GM23338 (cell line): ENCODE measurements at regions not wholly inside any gene's neighbourhood (a gene's known extent, or its start where the extent isn't known, plus 50 kb on each side); places are given as distances from the start of the nearest gene placed in this dataset.
A peak's percentile ranks its signal among the peaks of the same experiment; 100 is the strongest.
"Not testable (repeated sequence)": the region's sequence is repeated elsewhere in the genome, so short reads cannot be mapped to it uniquely, and the experiment has no call there.

ENCODE experiments used
- ATAC-seq: fragments of 200-7000 bp; cut with Tn5 transposase; 3 replicates; pipeline ENCODE4 v1.9.1; 2020
- DNase-seq: peaks from one replicate; pipeline ENCODE4 v3.0.0-alpha.2; 2015; ENCODE audit warnings: low spot score
- H2AFZ ChIP-seq: fragments of 200-600 bp; sonication (generic); 2 replicates; pipeline ENCODE4 v1.8.0; 2016; ENCODE audit warnings: antibody characterized with exemption, mild to moderate bottlenecking, moderate library complexity
- H3F3A ChIP-seq: fragments of 200-600 bp; sonication (generic); replicated peaks from 2 replicates; pipeline ENCODE4 v1.8.0; 2017; ENCODE audit warnings: antibody characterized with exemption, mixed run types, low read depth
- H3K27ac ChIP-seq: fragments of 200-600 bp; sonication (generic); 2 replicates; pipeline ENCODE4 v1.6.1; 2016; ENCODE audit warnings: low read depth
- H3K27me3 ChIP-seq: fragments of 200-600 bp; sonication (generic); 2 replicates; pipeline ENCODE4 v1.8.0; 2016; ENCODE audit warnings: mild to moderate bottlenecking, mixed run types, moderate library complexity; ENCODE audit not compliant: insufficient read depth
- H3K36me3 ChIP-seq: fragments of 200-600 bp; sonication (generic); 2 replicates; pipeline ENCODE4 v1.8.0; 2016; ENCODE audit warnings: mild to moderate bottlenecking; ENCODE audit not compliant: insufficient read depth
- H3K4me1 ChIP-seq: fragments of 200-600 bp; sonication (generic); 2 replicates; pipeline ENCODE4 v1.8.0; 2016; ENCODE audit warnings: mild to moderate bottlenecking, moderate library complexity; ENCODE audit not compliant: insufficient read depth
- H3K4me2 ChIP-seq: fragments of 200-600 bp; sonication (generic); 2 replicates; pipeline ENCODE4 v1.7.1; 2017; ENCODE audit warnings: mixed run types
- H3K4me3 ChIP-seq: fragments of 200-600 bp; sonication (generic); 2 replicates; pipeline ENCODE4 v1.6.1; 2016; ENCODE audit warnings: mixed run types
- H3K79me2 ChIP-seq: fragments of 200-600 bp; sonication (generic); replicated peaks from 2 replicates; pipeline ENCODE4 v1.8.0; 2017; ENCODE audit warnings: mild to moderate bottlenecking; ENCODE audit not compliant: insufficient read depth
- H3K9me2 ChIP-seq: fragments of 200-600 bp; sonication (generic); 2 replicates; pipeline ENCODE4 v1.8.0; 2017; ENCODE audit not compliant: insufficient read depth
- H4K20me1 ChIP-seq: fragments of 200-600 bp; sonication (generic); replicated peaks from 2 replicates; pipeline ENCODE4 v1.8.0; 2017; ENCODE audit warnings: mild to moderate bottlenecking; ENCODE audit not compliant: insufficient read depth
- H3K27ac Mint-ChIP-seq: 2 replicates; pipeline ENCODE4 v1.8.0; 2020; ENCODE audit warnings: inconsistent platforms, mild to moderate bottlenecking, moderate library complexity, mixed read lengths
- H3K27me3 Mint-ChIP-seq: 3 replicates; pipeline ENCODE4 v1.8.0; 2022; ENCODE audit warnings: low read depth, mild to moderate bottlenecking, moderate library complexity, mixed read lengths, inconsistent platforms; ENCODE audit not compliant: insufficient read depth, poor library complexity
- H3K36me3 Mint-ChIP-seq: 3 replicates; pipeline ENCODE4 v1.8.0; 2021; ENCODE audit warnings: low read depth, mild to moderate bottlenecking, inconsistent platforms, moderate library complexity, mixed read lengths
- H3K4me1 Mint-ChIP-seq: 3 replicates; pipeline ENCODE4 v1.8.0; 2020; ENCODE audit warnings: mild to moderate bottlenecking, inconsistent platforms, mixed read lengths
- H3K4me3 Mint-ChIP-seq: 3 replicates; pipeline ENCODE4 v1.8.0; 2021; ENCODE audit warnings: moderate library complexity, mild to moderate bottlenecking, inconsistent platforms, mixed read lengths
- H3K9me3 Mint-ChIP-seq: 3 replicates; pipeline ENCODE4 v1.8.0; 2020; ENCODE audit warnings: moderate library complexity, mild to moderate bottlenecking, inconsistent platforms, mixed read lengths

DNA sequence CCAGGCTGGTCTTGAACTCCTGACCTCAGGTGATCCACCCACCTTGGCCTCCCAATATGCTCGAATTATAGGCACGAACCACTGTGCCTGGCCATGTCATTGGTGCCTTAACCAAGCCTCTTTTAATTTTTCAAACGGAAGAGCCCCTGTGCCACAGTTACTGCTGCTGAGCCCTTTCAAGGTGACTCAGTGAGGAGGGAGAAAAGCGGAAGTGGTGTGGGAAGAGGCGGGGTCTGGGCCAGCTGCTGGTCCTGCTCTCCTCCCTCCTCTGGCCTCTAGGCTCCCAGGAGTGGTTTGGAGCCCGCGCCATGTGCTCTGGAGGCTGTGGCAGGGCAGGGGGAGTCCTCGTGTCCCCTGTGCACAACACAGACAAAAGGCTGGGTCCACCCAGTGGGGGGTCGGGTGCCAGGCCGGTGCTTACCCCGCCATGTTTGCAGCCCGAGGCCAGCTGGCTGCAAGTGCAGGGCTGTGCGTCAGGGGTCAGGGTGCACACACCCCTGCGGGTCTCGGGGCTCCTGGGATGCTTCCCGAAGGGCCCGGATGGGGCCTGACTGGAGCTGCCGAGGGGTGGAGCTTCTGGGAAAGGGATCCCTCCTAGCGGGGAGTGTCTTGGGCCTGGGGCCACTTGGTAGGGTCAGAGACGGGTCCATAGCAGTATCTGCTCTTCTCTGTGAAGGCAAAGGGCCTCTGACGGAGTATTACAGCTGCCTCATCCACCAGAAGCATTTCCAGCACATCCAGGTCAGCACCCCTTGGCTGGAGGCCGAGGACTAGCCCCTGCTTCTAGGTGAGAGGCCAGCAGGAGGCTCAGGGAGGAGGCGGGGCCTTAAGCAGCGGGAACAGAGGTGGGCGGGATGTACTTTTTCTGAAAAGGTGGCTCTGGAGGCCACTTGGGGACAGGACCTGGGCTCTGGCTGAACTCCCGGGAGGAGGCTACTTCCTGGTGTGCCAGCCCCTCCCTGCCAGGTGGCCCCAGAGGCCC is 100.4 kb upstream of the CCZ1B start:
- not testable (repeated sequence) for H3K9me3 Mint-ChIP-seq

DNA sequence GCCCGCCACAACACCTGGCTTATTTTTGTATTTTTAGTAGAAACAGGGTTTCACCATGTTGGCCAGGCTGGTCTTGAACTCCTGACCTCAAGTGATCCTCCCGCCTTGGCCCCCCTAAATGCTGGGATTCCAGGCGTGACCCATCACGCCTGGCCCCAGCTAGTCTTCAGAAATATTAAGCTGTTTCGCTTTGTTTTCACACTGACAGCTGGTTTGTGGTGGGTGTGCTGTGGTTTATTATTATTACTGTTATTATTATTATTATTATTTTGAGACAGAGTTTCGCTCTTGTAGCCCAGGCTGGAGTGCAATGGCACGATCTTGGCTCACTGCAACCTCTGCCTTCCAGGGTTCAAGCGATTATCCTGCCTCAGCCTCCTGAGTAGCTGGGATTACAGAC is 101.6 kb upstream of the CCZ1B start:
- not testable (repeated sequence) for H3K79me2 ChIP-seq, H3K9me2 ChIP-seq, H2AFZ ChIP-seq, H3K36me3 Mint-ChIP-seq, H3K27ac Mint-ChIP-seq, H3K4me1 ChIP-seq, H3K4me3 Mint-ChIP-seq, ATAC-seq, H3F3A ChIP-seq, H3K4me3 ChIP-seq, H3K27me3 Mint-ChIP-seq, DNase-seq, H3K9me3 Mint-ChIP-seq, H3K27me3 ChIP-seq, H3K27ac ChIP-seq, H3K36me3 ChIP-seq, H4K20me1 ChIP-seq, H3K4me2 ChIP-seq
- peaks cover 15% of the 10 kb centered on the region for H3K4me1 Mint-ChIP-seq

More for the DNA sequence above, 100.4 kb upstream of the CCZ1B start:
- not testable (repeated sequence) for H3K27ac Mint-ChIP-seq, H3K79me2 ChIP-seq, H3F3A ChIP-seq, H3K27me3 Mint-ChIP-seq, H3K9me2 ChIP-seq, H3K4me2 ChIP-seq, H3K4me3 Mint-ChIP-seq, H4K20me1 ChIP-seq, H3K27me3 ChIP-seq, ATAC-seq, DNase-seq, H3K27ac ChIP-seq, H3K4me1 ChIP-seq, H3K4me3 ChIP-seq, H3K36me3 Mint-ChIP-seq, H3K36me3 ChIP-seq
- peak overlapping the region; percentile 47; the same call in 1 of the 2 replicates for H2AFZ ChIP-seq
- peaks cover 15% of the 10 kb centered on the region for H3K4me1 Mint-ChIP-seq

- H4K20me1 ChIP-seq, H3K36me3 Mint-ChIP-seq, H2AFZ ChIP-seq, H3K4me3 ChIP-seq, H3K27me3 Mint-ChIP-seq, H3K9me3 Mint-ChIP-seq, H3K4me1 ChIP-seq, H3K27ac Mint-ChIP-seq, H3K27me3 ChIP-seq, H3K79me2 ChIP-seq, H3K9me2 ChIP-seq, DNase-seq, ATAC-seq, H3K27ac ChIP-seq, H3K4me2 ChIP-seq, H3K4me3 Mint-ChIP-seq, H3K36me3 ChIP-seq, H3F3A ChIP-seq: not testable (repeated sequence)
- peaks cover 15% of the 10 kb centered on the region for H3K4me1 Mint-ChIP-seq
Observed at GRCh38 chr7:6929588-6929987, 103.5 kb upstream of the CCZ1B start.

GRCh38 chr7:6930081-6930635 is 104.1 kb upstream of the CCZ1B start:
- not testable (repeated sequence) for H3F3A ChIP-seq, H3K9me2 ChIP-seq, H3K27ac ChIP-seq, H3K4me1 ChIP-seq, H3K27me3 Mint-ChIP-seq, H4K20me1 ChIP-seq, H3K4me3 Mint-ChIP-seq, ATAC-seq, H3K36me3 ChIP-seq, H3K27me3 ChIP-seq, H3K9me3 Mint-ChIP-seq, H3K79me2 ChIP-seq, H3K4me3 ChIP-seq, H3K36me3 Mint-ChIP-seq
- Mint-ChIP-seq H3K4me1 (peaks cover 15% of the 10 kb centered on the region), H3K27ac (peak overlapping the region; percentile 63; the same call in 1 of the 2 replicates)
- H3K4me2 ChIP-seq, result peak overlapping the region; percentile 40; the same call in 1 of the 2 replicates
- H2AFZ ChIP-seq, result 0 out of 2 replicates have a peak overlapping the region, but pooled peaks have one; percentile 38
- peak; percentile 8 for DNase-seq
